Retinal pigment epithelial cell (primary cell): ENCODE measurements at regions not wholly inside any gene's neighbourhood (a gene's known extent, or its start where the extent isn't known, plus 50 kb on each side); places are given as distances from the start of the nearest gene placed in this dataset.
"Not testable (repeated sequence)": the region's sequence is repeated elsewhere in the genome, so short reads cannot be mapped to it uniquely, and the experiment has no call there.

Source experiments
- DNase-seq: peaks from one replicate; pipeline ENCODE4 v3.0.0-alpha.2; 2010; ENCODE audit warnings: low read depth
- H3K4me3 ChIP-seq: 2 replicates; pipeline ENCODE4 v1.5.1; 2011; ENCODE audit warnings: mild to moderate bottlenecking, low read length, control low read depth, moderate library complexity
- CTCF ChIP-seq: conservative IDR thresholded peaks from 2 replicates; pipeline ENCODE4 v1.5.1; 2011; ENCODE audit warnings: low read depth, low read length, control low read depth, inconsistent platforms

GRCh38 chr2:208985644-208986043 is 438.2 kb upstream of the MAP2 start:
- no peak for DNase-seq
- no peak for TF ChIP-seq CTCF

GRCh38 chr2:208990716-208991115 is 433.1 kb upstream of the MAP2 start:
- TF ChIP-seq CTCF, result no peak
- no peak for DNase-seq
- no peak overlapping the region for H3K4me3 ChIP-seq

More at GRCh38 chr2:208985644-208986043, 438.2 kb upstream of the MAP2 start:
- H3K4me3 ChIP-seq, result no peak overlapping the region

GRCh38 chr2:208999911-209000310 is 423.9 kb upstream of the MAP2 start:
- no peak for TF ChIP-seq CTCF

GRCh38 chr2:209002054-209002453 is 421.8 kb upstream of the MAP2 start:
- no peak overlapping the region for H3K4me3 ChIP-seq
- no peak for TF ChIP-seq CTCF
- DNase-seq, result no peak

More at GRCh38 chr2:208999911-209000310, 423.9 kb upstream of the MAP2 start:
- DNase-seq, result no peak
- no peak overlapping the region for H3K4me3 ChIP-seq

GRCh38 chr2:209005371-209005770 is 418.5 kb upstream of the MAP2 start:
- DNase-seq, result no peak

GRCh38 chr2:209008636-209009287 is 415.1 kb upstream of the MAP2 start:
- DNase-seq, result no peak
- no peak overlapping the region for H3K4me3 ChIP-seq

More at GRCh38 chr2:209005371-209005770, 418.5 kb upstream of the MAP2 start:
- TF ChIP-seq CTCF, result no peak
- no peak overlapping the region for H3K4me3 ChIP-seq

GRCh38 chr2:209018633-209019032 is 405.2 kb upstream of the MAP2 start:
- not testable (repeated sequence) for DNase-seq, H3K4me3 ChIP-seq

More at GRCh38 chr2:209008636-209009287, 415.1 kb upstream of the MAP2 start:
- TF ChIP-seq CTCF, result no peak
